ENCODE measurements at regions not wholly inside any gene's neighbourhood (a gene's known extent, or its start where the extent isn't known, plus 50 kb on each side); places are given as distances from the start of the nearest gene placed in this dataset.

GRCh38 chr13:78298657-78299056, 304.7 kb downstream of the POU4F1 start:
- Histone ChIP-seq H3K9ac (ENCODE audit: low read length) (no peak overlapping the region), H3K4me1 (ENCODE audit: control insufficient read depth in 2 of 2, insufficient read depth in 2 of 2, low read length in 2 of 2) (no peaks in the 10 kb centered on the region), H4K20me1 (ENCODE audit: control insufficient read depth, insufficient read depth, low read length, poor library complexity, severe bottlenecking) (no peaks in the 10 kb centered on the region), H2AFZ (ENCODE audit: insufficient read depth, low read depth, low read length, poor library complexity, severe bottlenecking) (no peak overlapping the region), H3K4me3 (ENCODE audit: control extremely low read depth in 1 of 5, extremely low read depth in 1 of 5, insufficient read depth in 1 of 5, low read depth in 2 of 5, low read length in 4 of 5) (no peak overlapping the region), H3K9me3 (ENCODE audit: control extremely low read depth in 1 of 3, control insufficient read depth in 2 of 3, insufficient read depth in 1 of 3, low read length in 2 of 3) (no peaks in the 10 kb centered on the region), H3K4me2 (replicated peaks; ENCODE audit: low read depth, low read length, poor library complexity, severe bottlenecking) (no peak overlapping the region), H3K79me2 (ENCODE audit: control insufficient read depth, insufficient read depth, low read length) (no peaks in the 10 kb centered on the region), H3K27ac (ENCODE audit: low read length in 2 of 2) (no peak overlapping the region), H3K36me3 (replicated peaks in 1 of 2; ENCODE audit: control extremely low read depth in 1 of 2, control insufficient read depth in 1 of 2, extremely low read depth in 1 of 2, insufficient read depth in 2 of 2, low read length in 1 of 2) (no peaks in the 10 kb centered on the region), H3K27me3 (replicated peaks in 1 of 4; ENCODE audit: control extremely low read depth in 1 of 4, control insufficient read depth in 3 of 4, insufficient read depth in 4 of 4, low read length in 3 of 4) (peaks cover 0 to 2% (median 0%) of the 10 kb centered on the region in 4 experiments)
- Mint-ChIP-seq H3K4me3 (no peak overlapping the region), H3K4me1 (no peaks in the 10 kb centered on the region), H3K9me3 (ENCODE audit: insufficient read depth) (no peaks in the 10 kb centered on the region), H3K27me3 (no peaks in the 10 kb centered on the region), H3K27ac (no peak overlapping the region)
- ChIA-PET CTCF (no interaction called here), POLR2A (no interaction called here)
- WGBS (ENCODE audit: insufficient coverage), result no CpG with 5 or more reads among the region's 1 CpG
- ATAC-seq (ENCODE audit: low read depth) (no peak), DNase-seq (no peak)
- no peak for TF ChIP-seq EZH2 (IDR thresholded peaks at IDR 0.05; ENCODE audit: borderline replicate concordance, insufficient read depth, low read depth, low read length, poor library complexity, severe bottlenecking)
- TF ChIP-seq CTCF (IDR thresholded peaks at IDR 0.05), result no peak
- intact Hi-C loops (cut with micrococcal nuclease), result no loop called here

GRCh38 chr13:78286748-78287147, 316.6 kb downstream of the POU4F1 start:
- WGBS (ENCODE audit: insufficient coverage), result no CpG with 5 or more reads among the region's 1 CpG
- Histone ChIP-seq H3K79me2 (ENCODE audit: control insufficient read depth, insufficient read depth, low read length) (no peaks in the 10 kb centered on the region), H2AFZ (ENCODE audit: insufficient read depth, low read depth, low read length, poor library complexity, severe bottlenecking) (no peak overlapping the region), H3K4me1 (ENCODE audit: control insufficient read depth in 2 of 2, insufficient read depth in 2 of 2, low read length in 2 of 2) (no peaks in the 10 kb centered on the region), H3K27me3 (replicated peaks in 1 of 4; ENCODE audit: control extremely low read depth in 1 of 4, control insufficient read depth in 3 of 4, insufficient read depth in 4 of 4, low read length in 3 of 4) (no peaks in the 10 kb centered on the region), H4K20me1 (ENCODE audit: control insufficient read depth, insufficient read depth, low read length, poor library complexity, severe bottlenecking) (no peaks in the 10 kb centered on the region), H3K4me2 (replicated peaks; ENCODE audit: low read depth, low read length, poor library complexity, severe bottlenecking) (no peak overlapping the region), H3K36me3 (replicated peaks in 1 of 2; ENCODE audit: control extremely low read depth in 1 of 2, control insufficient read depth in 1 of 2, extremely low read depth in 1 of 2, insufficient read depth in 2 of 2, low read length in 1 of 2) (no peaks in the 10 kb centered on the region), H3K4me3 (ENCODE audit: control extremely low read depth in 1 of 5, extremely low read depth in 1 of 5, insufficient read depth in 1 of 5, low read depth in 2 of 5, low read length in 4 of 5) (no peak overlapping the region), H3K9me3 (ENCODE audit: control extremely low read depth in 1 of 3, control insufficient read depth in 2 of 3, insufficient read depth in 1 of 3, low read length in 2 of 3) (peaks cover 0 to 6% (median 3%) of the 10 kb centered on the region in 3 donors), H3K9ac (ENCODE audit: low read length) (no peak overlapping the region), H3K27ac (ENCODE audit: low read length in 2 of 2) (no peak overlapping the region)
- H3K27ac Mint-ChIP-seq, result no peak overlapping the region
- TF ChIP-seq EZH2 (IDR thresholded peaks at IDR 0.05; ENCODE audit: borderline replicate concordance, insufficient read depth, low read depth, low read length, poor library complexity, severe bottlenecking) (no peak), CTCF (IDR thresholded peaks at IDR 0.05) (no peak)
- no peaks in the 10 kb centered on the region for H3K4me1 Mint-ChIP-seq
- ChIA-PET POLR2A (no interaction called here), CTCF (no interaction called here)
- peaks cover 16% of the 10 kb centered on the region for H3K9me3 Mint-ChIP-seq (ENCODE audit: insufficient read depth)
- intact Hi-C loops (cut with micrococcal nuclease), result no loop called here
- H3K27me3 Mint-ChIP-seq, result no peaks in the 10 kb centered on the region
- ATAC-seq (ENCODE audit: low read depth) (no peak), DNase-seq (no peak)
- no peak overlapping the region for H3K4me3 Mint-ChIP-seq

Measured in B cell (primary cell).